ENCODE measurements at regions not wholly inside any gene's neighbourhood (a gene's known extent, or its start where the extent isn't known, plus 50 kb on each side); places are given as distances from the start of the nearest gene placed in this dataset.

DNA sequence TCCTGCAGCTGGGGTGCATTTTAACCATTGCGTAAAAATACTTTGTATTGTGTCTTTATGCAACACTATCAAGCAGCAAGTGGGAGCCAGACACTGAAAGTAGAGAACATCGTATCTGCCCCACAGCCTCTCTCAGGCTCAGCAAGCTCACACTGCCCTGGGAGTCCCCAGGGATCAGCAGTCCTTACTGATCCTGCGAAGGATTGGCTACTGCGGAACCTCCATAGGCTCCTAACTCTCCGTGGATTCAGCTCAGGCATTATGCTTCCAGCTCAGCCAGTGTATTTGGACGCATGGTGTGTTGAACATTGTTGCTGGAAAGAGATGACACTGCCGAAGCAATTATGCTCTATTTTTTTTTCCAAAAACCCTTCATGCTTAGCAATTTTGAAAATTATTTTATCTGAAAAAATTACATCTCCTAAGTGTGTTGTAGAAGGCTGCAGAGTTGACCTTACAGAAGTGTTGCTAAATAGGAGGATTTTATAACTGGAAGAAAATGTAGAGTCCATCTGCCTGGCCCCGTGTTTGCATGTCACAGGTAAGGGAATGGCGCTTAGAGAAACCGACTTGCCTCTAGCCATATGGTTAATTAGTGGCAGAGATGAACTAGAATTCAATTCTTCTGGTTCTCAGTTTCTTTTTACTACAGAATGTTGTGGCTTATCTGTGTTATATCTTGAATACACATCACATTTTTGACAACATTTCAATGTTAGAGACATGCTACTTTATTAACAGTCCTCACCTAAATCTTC lies 276.4 kb upstream of the COBL start:
- TF ChIP-seq EZH2 (IDR thresholded peaks at IDR 0.05; ENCODE audit: borderline replicate concordance, low read length) = no peak
- TF ChIP-seq, protein P1, sequence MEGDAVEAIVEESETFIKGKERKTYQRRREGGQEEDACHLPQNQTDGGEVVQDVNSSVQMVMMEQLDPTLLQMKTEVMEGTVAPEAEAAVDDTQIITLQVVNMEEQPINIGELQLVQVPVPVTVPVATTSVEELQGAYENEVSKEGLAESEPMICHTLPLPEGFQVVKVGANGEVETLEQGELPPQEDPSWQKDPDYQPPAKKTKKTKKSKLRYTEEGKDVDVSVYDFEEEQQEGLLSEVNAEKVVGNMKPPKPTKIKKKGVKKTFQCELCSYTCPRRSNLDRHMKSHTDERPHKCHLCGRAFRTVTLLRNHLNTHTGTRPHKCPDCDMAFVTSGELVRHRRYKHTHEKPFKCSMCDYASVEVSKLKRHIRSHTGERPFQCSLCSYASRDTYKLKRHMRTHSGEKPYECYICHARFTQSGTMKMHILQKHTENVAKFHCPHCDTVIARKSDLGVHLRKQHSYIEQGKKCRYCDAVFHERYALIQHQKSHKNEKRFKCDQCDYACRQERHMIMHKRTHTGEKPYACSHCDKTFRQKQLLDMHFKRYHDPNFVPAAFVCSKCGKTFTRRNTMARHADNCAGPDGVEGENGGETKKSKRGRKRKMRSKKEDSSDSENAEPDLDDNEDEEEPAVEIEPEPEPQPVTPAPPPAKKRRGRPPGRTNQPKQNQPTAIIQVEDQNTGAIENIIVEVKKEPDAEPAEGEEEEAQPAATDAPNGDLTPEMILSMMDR (IDR thresholded peaks at IDR 0.05; ENCODE audit: low read length) = no peak

Measured in OCI-LY1 (cell line).